Activated CD4-positive, alpha-beta T cell treated with anti-CD3 and anti-CD28 coated beads, Interleukin-10, Interleukin-2, amounts not matched to agents 100 ng/mL and 50 ng/mL, durations not matched to agents 16 hours and 8 hours (primary cell): ENCODE measurements at regions not wholly inside any gene's neighbourhood (a gene's known extent, or its start where the extent isn't known, plus 50 kb on each side); places are given as distances from the start of the nearest gene placed in this dataset.

Experiments
- DNase-seq: peaks from one replicate; pipeline ENCODE4 v3.0.0-alpha.2; 2020

DNA sequence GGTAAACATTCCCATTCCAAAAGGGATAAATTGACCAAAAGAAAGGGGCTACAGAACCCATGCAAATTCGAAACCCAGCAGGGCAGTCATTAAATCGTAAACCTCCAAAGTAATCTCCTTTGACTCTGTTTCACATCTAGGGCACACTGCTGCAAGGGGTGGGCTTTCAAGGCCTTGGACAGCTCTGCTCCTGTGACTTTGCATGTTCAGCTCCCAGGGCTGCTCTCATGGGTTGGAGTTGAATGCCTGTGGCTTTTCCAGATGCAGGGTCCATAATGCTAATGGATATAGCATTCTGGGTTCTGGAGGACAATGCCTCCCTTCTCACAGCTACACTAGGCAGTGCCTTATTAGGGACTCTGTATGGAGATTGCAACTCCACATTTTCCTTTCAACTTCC, 211.9 kb upstream of the MANEA start:
- no peak for DNase-seq

DNA sequence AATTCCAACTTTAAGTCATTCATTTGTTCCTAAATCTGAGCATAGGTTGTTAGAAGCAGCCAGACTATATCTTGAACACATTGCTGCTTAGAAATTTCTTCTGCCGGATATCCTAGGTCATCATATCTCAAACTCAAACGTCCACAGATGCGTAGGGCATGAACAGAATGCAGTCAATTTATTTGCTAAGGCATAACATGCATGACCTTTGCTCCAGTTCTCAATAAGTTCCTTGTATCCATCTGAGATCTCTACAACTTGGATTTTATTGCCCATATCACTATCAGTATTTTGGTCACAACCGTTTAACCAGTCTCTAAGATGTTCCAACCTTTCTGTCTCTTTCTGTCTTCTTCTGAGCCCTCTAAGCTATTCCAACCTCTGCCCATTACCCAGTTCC, 210.9 kb upstream of the MANEA start:
- no peak for DNase-seq

DNA sequence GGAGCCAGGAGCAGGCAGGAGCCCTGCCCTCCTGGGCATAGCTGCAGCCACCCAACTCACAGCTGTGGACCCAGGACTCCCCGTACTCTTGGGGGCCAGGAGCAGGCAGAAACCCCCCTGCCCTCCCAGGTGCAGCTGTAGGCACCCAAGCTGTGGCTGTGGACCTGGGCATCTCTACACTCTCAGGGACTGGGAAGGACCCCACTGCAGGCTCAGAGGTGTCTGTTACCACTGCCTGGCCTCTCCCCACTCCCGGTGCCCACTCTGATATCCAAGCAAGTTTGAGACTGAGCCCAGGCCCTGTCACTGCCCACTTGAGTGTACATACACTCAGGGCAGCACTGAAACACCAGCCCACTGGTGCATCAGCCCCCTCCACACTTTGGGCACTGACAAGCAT, 193.5 kb upstream of the MANEA start:
- DNase-seq = no peak

DNA sequence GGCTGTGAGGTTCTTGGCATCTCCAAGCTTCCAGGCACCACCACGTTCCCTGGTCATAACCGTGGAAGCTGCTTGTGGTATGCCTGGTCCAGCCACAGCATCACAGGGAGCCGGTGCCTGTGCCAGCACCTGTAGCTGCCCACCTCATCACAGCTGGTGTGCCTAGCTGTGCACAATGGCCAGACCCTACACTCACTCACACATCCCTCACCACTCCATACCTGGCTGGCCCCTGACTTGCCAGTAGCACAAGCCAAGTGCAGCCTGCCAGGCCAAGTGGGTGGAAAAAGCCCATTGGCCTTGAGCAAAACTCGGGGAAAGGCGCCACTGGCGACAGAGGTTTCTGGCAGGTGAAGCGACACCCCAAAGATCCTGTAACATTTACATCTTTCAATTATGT, 192.3 kb upstream of the MANEA start:
- DNase-seq = no peak

DNA sequence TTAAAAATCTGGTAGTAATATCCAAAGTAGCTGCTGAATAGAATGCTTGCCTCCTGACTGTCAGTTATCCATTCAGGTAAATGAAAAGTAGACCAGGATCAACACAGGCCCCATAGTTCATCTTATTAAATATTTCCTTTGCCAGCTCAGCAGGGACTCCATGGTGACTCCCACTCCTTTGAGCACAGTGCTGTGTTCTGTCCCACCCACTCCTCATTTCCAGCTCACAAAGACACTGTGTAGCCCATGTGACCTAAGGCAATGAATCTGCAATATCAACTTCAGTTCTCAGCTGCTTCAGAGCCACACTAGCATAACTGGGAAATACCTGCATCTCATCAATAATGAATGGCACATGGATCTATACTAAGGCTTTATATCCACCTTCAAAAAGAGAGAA, 189.5 kb upstream of the MANEA start:
- DNase-seq = no peak

DNA sequence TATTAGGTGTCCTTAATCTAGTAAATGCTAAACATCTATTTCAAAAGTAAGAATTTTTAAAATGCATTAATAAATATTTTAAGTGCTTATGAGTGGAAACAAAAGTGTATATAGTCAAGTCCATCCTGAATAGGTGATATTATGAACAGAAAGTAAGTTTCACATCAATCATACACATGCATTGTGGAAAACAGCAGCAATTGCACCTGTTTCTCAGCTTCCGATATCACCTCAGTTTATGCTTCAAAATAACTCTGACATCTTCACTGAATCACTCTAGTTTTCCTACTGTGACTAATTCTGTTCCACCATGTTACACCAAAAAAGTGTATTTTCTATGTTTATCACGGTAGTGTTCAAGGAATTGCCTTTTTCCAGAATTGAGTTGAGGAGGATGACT, 172.6 kb upstream of the MANEA start:
- DNase-seq = no peak

DNA sequence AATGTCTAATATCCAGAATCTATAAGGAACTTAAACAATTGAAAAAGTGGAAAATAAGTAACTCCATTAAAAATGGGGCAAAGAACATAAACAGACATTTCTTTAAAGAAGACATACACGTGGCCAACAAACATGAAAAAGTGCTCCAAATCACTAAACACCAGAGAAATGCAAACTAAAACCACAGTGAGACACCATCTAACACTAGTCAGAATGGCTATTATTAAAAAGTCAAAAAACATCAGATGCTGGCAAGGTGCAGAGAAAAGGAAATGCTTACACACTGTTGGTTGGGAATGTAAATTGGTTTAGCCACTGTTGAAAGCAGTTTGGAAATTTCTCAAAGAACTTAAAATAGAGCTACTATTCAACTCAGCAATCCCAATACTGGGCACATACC, 169.2 kb upstream of the MANEA start:
- no peak for DNase-seq

DNA sequence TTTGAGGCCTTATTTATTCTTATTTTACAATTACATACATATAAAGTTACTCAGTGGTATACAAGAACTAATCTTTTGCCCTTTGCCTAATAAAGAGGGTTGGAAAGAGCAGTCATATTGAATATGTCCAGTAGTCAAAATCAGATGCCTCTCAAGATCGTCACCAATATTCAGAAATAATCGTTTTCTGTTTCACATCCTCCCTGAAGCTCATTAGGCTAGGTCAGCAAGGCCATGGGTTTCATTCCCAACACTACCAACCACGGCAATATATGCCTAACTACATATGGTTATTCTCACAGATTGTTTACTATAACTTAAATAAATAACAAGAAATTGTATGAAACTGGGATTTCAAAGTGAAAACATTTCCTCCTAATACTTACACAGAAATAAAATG, 167.2 kb upstream of the MANEA start:
- DNase-seq = no peak

DNA sequence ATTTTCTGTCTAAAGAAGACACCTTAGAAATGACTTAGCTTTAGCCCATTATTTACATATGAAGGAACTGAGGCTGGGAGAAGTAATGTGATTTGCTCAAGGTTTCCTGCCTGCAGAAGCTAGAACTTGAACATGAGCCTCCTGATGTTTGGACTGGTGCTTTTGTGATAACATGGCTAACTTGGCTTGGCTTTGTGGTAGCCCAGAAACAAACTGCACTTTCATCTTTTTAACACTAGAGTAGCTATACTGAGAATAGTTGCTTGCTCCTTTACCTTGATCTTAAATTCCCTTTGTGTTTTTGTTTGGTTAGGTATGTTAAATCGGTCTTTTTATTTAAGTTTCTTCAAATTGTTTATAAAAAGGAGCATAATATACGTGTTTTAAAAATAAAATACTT, 163.5 kb upstream of the MANEA start:
- DNase-seq = no peak

DNA sequence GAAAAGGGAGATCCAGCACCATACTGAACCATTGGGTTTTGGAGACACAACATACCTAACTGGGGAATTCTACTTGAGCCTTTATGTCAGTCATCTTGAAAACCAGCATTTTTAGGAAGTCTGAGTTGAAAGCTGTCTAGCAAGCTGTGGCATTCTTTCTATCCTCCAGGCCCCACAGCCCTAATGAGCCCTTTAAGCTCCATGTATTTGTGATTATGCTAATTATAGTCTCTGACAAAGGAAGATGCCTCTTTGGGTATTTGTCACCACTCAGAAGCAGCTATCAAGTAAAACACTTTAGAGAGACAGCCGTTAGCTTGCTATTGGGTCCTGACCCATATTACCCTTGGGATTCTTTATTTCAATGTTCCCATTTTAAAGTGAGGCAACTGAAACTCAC, 159.5 kb upstream of the MANEA start:
- no peak for DNase-seq

DNA sequence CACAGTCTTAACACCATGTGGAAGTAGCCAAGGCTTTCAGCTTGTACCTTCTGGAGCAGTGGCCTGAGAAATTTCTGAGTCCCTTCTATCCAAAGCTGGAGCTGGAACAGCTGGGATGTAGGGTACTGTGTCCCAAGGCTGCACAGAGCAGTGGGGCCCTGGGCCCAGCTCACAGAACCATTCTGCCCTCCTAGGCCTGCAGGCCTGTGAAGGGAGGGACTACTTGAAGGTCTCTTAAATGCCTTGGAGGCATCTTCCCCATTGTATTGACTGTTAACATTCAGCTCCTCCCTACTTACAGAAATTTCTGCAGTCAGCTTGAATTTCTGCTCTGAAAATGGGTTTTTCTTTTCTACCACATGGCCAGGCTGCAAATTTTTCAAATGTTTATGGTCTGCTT, 156.5 kb upstream of the MANEA start:
- no peak for DNase-seq

DNA sequence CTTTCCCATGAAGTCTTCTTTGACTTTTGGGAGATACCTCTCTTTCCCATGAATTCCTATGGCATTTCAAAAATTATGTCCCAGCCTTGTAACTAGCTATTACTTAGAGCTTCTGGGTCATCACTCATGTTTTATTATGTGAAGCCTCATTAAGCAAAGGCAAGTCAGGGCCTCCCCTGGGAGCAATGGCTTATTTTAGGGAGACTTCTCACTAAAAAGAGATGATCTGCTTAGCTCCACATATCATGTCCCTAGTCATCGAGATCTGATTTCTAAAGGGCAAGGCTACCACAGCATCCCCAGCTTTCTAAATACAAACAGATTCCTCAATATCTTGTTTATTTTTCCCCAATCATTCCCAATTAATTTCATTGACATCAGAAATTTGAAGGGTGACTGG, 154.0 kb upstream of the MANEA start:
- DNase-seq = no peak

DNA sequence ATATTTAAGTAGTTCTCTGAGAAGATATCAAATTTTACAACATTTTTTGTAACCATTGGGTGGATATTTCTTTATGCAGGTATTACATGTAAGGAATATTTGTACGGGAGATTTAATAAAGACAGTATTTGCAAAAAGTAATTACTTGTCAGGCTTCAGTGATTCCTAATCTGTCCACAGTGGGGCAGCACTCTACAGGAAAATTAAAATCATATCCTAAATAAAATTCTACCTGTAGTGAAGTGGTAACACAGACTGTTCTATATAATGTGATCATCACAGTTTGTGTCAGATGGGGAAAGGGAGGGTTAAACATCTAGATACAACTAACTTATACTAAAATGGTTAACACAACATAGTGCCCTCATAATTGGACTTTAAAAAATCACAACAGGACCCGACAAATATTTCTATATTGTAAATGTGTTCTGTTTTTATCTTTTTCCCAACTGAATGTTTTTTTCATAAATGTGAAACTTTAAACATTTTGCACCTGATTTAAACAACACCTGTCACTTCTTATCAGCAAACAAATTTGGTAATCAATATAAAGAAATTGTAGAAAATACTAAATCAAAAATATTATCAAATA, 145.6 kb upstream of the MANEA start:
- DNase-seq = peak; percentile 23

DNA sequence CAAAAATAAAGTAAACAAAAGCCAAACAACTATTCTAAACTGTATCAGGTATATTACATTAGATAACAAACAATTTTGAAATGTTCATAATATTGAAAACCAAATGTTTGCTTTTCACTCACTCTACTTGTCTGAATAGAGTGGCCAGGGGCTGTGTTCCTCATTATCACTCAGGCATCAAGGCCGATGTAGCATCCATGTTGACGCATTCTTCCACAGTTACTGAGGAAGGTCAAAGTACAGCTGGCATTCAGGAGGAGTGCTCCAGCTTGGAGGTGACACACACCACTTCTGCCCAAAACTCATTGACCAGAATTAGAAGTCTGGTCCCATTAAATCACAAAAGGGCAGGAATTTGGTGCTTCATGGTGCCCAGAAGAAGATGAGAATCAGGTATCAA, 137.6 kb upstream of the MANEA start:
- no peak for DNase-seq

DNA sequence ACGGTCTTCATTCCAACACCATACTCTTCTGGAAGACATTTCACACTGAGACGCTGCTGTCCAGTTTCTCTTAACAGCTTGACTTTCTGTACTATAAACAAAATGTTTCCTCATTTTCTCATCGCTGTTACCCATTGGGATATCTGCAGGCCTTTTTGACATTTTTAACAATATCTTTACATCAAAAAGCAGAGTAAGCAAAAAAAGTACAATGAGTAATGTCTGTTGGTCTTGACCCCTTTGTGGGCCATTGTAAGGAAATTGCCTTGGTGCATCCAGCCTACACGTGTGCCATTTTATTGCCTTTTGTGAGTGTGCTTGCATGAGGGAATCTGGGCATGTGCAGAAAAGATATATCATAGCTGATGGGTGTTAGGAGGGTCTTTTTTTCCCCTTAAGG, 129.1 kb upstream of the MANEA start:
- DNase-seq = no peak

DNA sequence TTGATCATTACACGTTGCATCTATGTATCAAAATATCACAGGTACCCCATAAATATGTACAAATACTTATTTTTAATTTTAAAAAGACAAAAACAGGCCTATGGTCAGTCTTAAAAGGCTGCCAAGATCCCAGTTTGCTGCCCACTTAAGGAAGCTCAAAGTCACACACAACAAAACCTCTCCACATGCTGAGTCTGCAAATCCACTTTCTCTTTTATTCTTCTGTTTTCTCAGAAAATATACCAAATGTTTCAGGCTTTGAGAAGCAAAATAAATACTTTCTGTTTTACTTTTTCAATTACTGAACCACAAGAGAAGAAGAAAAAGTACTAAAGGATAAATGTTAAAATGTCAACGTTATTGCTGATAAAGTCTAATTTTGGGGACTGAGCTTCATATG, 107.8 kb upstream of the MANEA start:
- no peak for DNase-seq

DNA sequence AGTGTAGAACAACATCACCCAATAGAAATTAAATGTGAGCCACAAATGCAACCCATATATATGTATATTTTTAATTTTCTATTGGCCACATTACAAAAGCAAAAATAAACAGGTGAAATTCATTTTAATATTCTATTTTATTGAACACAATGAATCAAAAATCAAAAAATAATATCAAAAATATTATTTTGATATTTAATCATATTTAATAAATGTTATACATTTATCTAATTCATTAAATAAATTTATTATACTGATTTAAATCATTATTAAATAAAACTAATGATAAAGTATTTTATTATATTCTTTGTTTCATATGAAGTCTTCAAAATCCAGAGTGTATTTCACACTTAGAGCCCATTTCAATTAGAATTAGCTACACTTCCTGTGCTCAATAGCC, 98.4 kb upstream of the MANEA start:
- DNase-seq = no peak

DNA sequence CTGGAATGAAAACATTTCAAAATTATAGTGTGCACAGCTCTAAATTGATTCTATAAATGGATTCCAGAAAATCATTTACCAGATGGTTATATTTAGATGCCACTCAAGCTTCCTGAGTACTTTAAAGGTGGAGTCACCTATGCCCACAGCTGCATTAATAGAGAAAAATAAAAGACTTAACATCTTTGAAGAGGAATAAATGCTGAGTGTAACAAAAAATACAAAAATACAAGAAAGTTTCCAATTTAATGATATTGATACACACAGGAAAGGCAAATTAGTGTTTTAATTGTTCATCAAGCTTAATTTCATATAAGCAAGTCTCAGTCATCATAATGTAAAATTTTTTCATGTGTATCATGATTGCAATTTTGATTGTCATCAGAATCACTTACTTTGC, 89.5 kb upstream of the MANEA start:
- DNase-seq = no peak

DNA sequence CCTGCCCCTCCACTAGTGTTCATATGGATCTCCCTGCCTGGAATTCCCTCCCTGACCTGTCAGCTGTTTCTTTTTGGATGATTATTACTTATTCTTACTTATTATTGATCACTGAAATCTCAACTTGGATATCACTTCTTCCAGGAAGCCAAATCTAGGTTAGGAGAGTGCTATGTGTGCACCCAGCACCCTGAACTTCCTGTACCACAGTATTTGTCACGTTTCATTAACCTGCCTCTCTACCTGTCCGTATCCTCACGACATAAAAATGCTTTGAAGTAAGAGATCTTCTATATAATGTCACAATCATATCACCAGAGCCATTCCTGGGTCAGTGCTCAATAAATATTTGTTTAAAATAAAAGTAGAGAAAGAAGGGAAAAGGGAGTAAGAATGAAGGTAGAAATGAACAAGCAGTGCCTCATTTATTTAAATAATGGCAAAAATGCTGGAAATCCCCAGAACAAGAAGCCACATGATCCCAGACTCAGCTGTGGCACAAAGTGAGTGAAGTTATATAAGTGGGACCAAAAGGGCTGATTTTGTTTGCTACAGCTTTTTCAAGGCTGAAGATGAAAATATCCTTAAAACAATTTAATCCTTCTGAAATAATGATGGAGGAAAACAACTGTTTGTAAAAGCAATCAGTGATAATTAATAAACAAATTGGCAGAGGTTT, 88.0 kb upstream of the MANEA start:
- no peak for DNase-seq

DNA sequence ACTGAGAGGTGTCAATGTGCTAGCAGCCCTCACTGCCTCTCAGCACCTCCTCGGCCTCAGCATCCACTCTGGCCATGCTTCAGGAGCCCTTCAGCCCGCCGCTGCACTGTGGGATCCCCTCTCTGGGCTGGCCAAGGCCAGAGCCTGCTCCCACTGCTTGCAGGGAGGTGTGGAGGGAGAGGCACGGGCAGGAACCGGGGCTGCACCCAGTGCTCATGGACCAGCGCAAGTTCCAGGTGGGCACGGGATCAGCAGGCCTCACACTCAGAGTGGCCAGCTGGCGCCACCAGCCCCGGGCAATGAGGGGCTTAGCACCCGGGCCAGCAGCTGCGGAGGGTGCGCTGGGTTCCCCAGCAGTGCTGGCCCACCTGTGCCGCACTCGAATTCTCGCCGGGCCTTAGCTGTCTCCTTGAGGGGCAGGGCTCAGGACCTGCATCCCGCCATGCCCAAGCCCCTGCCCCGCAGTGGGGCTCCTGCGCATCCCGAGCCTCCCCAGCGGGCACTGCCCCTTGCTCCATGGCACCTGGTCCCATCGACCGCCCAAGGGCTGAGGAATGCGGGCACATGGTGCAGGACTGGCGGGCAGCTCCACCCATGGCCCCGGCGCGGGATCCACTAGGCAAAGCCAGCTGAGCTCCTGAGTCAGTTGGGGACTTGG, 80.4 kb upstream of the MANEA start:
- DNase-seq = no peak

DNA sequence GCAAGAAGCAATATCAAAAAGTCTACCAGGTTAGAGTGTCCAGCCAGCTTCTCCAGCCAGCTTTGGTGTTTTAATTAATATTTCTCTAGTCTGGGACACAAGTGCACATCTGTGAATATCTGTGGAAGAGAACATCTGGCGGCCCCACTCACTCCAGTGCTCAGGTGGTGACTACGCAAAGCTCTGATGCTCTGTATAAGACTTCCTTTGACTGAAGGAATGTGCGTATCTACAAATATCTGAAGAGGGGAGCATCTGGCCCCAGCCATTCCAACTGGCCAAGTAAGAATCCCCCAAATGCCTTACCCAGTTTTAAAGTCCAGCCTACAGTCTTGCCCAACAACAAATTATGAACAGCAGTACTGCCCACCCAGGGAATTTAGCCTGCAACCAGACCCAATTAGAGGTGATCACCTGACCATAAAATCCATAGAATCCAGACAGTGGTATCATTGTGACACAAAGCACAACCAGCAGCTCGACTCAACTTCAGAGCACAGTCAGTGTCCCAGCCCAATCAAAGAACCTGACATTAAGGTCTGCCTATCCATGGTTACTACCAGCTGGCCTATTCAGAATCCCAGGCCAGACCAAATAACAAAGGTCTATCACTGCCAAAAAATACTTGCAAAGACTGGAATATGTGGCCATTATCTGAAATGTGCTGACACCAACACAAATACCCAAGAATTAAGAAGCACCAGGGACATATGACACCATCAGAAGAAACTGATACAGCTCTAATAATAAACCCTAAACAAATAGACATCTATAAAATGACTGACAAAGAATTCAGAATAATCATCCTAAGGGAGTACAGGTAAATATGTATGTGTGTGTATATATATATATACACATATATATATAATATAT, 76.1 kb upstream of the MANEA start:
- no peak for DNase-seq

DNA sequence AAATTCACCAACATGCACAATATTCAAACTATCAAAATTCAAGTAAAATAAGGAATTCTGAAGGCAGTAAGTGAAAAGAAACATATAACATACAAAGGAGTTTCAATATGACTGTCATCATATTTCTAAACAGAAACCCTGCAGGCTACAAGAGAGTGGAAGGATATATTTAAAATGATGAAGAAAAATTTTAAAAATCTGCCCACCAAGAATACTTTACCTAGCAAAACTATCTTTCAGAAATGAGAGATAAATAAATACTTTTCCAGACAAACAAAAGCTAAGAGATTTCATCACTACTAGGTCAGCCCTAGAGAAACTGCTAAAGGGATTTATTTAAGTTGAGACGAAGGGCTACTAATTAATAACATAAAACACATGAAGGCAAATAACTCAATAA, 73.8 kb upstream of the MANEA start:
- no peak for DNase-seq

DNA sequence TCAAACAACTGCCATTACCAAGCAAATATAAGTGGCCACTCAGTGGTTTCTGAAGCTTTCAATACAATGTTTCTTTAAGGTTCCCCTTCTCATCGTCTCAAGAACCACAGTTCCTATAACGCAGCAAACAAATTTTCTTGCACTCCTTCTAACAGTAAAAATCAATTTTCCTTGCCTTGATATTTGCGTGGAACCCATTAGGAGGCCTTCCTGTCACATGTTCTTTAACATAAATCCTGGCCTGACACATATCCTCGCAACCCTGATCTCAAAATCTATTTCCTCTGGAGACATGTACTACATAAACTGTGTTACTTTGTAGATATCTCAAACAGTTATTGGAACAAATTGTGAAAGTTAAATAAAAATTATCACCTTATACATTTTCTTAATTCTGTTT, 65.9 kb upstream of the MANEA start:
- DNase-seq = no peak

DNA sequence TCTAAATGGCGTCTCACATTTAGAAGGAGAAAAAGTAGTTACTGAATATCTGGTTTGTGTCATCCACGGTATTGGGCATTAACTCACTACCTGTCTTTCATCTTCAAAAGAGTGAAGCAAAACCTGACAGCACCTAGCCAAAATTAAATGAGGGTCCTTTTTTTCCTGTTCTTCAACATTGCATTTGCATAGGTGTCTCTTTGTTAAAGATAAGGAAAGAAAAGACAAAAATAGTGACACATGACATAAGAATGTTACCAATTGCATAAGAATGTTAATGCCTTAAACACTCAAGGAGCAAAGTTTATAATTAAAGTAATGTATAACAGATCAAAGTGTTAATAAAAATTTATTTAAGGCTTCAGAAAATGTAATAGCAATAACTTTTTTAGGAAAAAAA, 61.4 kb upstream of the MANEA start:
- no peak for DNase-seq
